ENCODE measurements at regions not wholly inside any gene's neighbourhood (a gene's known extent, or its start where the extent isn't known, plus 50 kb on each side); places are given as distances from the start of the nearest gene placed in this dataset.

GRCh38 chr2:45172760-45173392 is 163.6 kb upstream of the SIX2 start:
- DNase-seq (ENCODE audit: low read depth), result no peak
- TF ChIP-seq, protein P1, sequence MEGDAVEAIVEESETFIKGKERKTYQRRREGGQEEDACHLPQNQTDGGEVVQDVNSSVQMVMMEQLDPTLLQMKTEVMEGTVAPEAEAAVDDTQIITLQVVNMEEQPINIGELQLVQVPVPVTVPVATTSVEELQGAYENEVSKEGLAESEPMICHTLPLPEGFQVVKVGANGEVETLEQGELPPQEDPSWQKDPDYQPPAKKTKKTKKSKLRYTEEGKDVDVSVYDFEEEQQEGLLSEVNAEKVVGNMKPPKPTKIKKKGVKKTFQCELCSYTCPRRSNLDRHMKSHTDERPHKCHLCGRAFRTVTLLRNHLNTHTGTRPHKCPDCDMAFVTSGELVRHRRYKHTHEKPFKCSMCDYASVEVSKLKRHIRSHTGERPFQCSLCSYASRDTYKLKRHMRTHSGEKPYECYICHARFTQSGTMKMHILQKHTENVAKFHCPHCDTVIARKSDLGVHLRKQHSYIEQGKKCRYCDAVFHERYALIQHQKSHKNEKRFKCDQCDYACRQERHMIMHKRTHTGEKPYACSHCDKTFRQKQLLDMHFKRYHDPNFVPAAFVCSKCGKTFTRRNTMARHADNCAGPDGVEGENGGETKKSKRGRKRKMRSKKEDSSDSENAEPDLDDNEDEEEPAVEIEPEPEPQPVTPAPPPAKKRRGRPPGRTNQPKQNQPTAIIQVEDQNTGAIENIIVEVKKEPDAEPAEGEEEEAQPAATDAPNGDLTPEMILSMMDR (IDR thresholded peaks at IDR 0.05; ENCODE audit: insufficient read depth, low read length), result no peak
- H3K4me3 ChIP-seq (ENCODE audit: low read depth, low read length), result no peak overlapping the region

GRCh38 chr2:45172142-45172541 is 162.9 kb upstream of the SIX2 start:
- TF ChIP-seq, protein P1 (IDR thresholded peaks at IDR 0.05; ENCODE audit: insufficient read depth, low read length), result no peak
- no peak for DNase-seq (ENCODE audit: low read depth)
- no peak overlapping the region for H3K4me3 ChIP-seq (ENCODE audit: low read depth, low read length)

DNA sequence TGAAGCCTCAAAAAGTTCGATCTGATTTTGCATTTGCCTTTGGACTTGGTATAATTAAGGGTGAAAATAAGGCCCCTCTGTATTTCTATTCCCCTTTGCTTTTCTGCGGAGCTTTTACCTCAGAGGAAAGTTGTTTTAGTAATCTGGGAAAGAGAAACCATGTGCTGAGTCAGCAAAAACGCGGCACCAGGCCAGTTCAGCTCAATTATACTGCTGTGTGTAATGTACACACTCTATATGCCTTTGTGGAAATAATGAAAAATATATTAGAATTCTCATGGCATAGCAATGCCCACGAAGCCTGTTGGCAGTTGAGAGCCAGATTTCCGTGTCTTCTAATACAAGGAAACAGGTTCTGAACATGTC is 161.9 kb upstream of the SIX2 start:
- TF ChIP-seq, protein P1 (IDR thresholded peaks at IDR 0.05; ENCODE audit: insufficient read depth, low read length), result no peak
- H3K4me3 ChIP-seq (ENCODE audit: low read depth, low read length), result no peak overlapping the region
- no peak for DNase-seq (ENCODE audit: low read depth)

GRCh38 chr2:45170191-45171135 is 161.2 kb upstream of the SIX2 start:
- peak overlapping the region; percentile 57 for H3K4me3 ChIP-seq (ENCODE audit: low read depth, low read length)
- no peak for DNase-seq (ENCODE audit: low read depth)
- TF ChIP-seq, protein P1 (IDR thresholded peaks at IDR 0.05; ENCODE audit: insufficient read depth, low read length), result no peak

DNA sequence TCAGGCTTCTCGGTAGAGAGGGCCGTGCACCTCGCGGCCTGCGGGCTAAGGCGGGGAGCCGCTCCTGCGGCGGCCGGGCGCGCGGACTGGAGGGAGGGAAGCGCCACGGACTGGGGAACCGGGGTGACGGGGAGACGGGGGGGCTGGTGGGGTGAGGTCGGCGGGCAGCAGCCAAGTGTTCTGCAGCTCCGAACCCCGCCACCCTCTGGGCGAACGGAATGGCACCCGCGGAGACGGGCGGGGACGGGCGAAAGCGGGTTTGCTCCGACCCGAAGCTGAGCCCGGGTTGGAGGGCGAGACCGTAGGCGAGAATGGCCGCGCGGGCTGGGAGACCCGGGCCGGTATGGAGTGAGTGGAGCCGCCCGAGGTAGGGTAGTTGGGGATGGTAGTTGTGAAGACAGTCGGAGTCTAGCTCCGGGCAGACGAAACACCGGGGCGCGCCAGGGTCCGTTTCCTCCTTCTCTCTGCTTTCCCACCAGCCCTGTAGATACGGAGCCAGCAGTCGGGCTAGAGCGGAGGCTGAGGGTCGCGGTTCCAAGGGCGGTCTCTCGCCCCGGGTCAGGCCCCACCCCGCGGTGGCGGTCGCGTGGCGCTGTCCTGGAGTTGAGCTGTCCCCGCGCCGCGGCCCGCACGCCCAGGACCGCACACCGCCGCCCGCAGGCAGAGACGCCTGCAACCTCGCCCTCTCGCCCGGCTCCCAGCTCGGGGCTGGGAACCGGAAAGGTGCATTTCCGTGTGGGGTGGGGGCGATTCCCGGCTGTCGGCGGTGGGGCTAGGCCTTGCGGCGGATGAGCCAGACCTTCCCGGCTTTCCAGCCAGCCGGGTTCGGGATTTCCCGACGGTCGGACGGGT is 160.3 kb upstream of the SIX2 start:
- H3K4me3 ChIP-seq (ENCODE audit: low read depth, low read length), result peak overlapping the region; percentile 57
- TF ChIP-seq, protein P1 (IDR thresholded peaks at IDR 0.05; ENCODE audit: insufficient read depth, low read length), result no peak
- no peak for DNase-seq (ENCODE audit: low read depth)

- DNase-seq (ENCODE audit: low read depth), result no peak
- H3K4me3 ChIP-seq (ENCODE audit: low read depth, low read length), result peak overlapping the region; percentile 57
- TF ChIP-seq, protein P1 (IDR thresholded peaks at IDR 0.05; ENCODE audit: insufficient read depth, low read length), result no peak
Observed at GRCh38 chr2:45168711-45169338, 159.6 kb upstream of the SIX2 start.
